Fibroblast of the aortic adventitia (primary cell): ENCODE measurements at regions not wholly inside any gene's neighbourhood (a gene's known extent, or its start where the extent isn't known, plus 50 kb on each side); places are given as distances from the start of the nearest gene placed in this dataset.
"Not testable (repeated sequence)": the region's sequence is repeated elsewhere in the genome, so short reads cannot be mapped to it uniquely, and the experiment has no call there.

Experiments
- DNase-seq: peaks from one replicate; pipeline ENCODE4 v3.0.0-alpha.2; 2010; ENCODE audit warnings: low read depth
- H3K4me3 ChIP-seq: 2 replicates; pipeline ENCODE4 v1.5.1; 2011; ENCODE audit warnings: low read depth, mild to moderate bottlenecking, control low read depth, low read length, moderate library complexity
- TF ChIP-seq, protein P1 (sequence below): IDR thresholded peaks from 2 replicates; pipeline ENCODE4 v1.5.1; 2011; ENCODE audit warnings: mild to moderate bottlenecking, low read length, control low read depth, inconsistent platforms; ENCODE audit not compliant: insufficient read depth

- DNase-seq, result no peak
- TF ChIP-seq, protein P1, sequence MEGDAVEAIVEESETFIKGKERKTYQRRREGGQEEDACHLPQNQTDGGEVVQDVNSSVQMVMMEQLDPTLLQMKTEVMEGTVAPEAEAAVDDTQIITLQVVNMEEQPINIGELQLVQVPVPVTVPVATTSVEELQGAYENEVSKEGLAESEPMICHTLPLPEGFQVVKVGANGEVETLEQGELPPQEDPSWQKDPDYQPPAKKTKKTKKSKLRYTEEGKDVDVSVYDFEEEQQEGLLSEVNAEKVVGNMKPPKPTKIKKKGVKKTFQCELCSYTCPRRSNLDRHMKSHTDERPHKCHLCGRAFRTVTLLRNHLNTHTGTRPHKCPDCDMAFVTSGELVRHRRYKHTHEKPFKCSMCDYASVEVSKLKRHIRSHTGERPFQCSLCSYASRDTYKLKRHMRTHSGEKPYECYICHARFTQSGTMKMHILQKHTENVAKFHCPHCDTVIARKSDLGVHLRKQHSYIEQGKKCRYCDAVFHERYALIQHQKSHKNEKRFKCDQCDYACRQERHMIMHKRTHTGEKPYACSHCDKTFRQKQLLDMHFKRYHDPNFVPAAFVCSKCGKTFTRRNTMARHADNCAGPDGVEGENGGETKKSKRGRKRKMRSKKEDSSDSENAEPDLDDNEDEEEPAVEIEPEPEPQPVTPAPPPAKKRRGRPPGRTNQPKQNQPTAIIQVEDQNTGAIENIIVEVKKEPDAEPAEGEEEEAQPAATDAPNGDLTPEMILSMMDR, result no peak
- no peak overlapping the region for H3K4me3 ChIP-seq
Measured at GRCh38 chr3:88485001-88485400, 335.2 kb downstream of the C3orf38 start.

GRCh38 chr3:88508818-88509217 lies 359.1 kb downstream of the C3orf38 start:
- not testable (repeated sequence) for DNase-seq

GRCh38 chr3:88509582-88509981 lies 359.8 kb downstream of the C3orf38 start:
- H3K4me3 ChIP-seq, result no peak overlapping the region
- no peak for DNase-seq
- TF ChIP-seq, protein P1, result no peak

More at GRCh38 chr3:88508818-88509217, 359.1 kb downstream of the C3orf38 start:
- not testable (repeated sequence) for H3K4me3 ChIP-seq

- no peak overlapping the region for H3K4me3 ChIP-seq
- TF ChIP-seq, protein P1, result no peak
- DNase-seq, result no peak
Measured at GRCh38 chr3:88528494-88528893, 378.7 kb downstream of the C3orf38 start.

GRCh38 chr3:88534534-88534933 lies 384.8 kb downstream of the C3orf38 start:
- TF ChIP-seq, protein P1, result no peak
- no peak for DNase-seq
- H3K4me3 ChIP-seq, result no peak overlapping the region

- no peak for DNase-seq
- TF ChIP-seq, protein P1, result no peak
- no peak overlapping the region for H3K4me3 ChIP-seq
Measured at GRCh38 chr3:88535563-88535962, 385.8 kb downstream of the C3orf38 start.

DNA sequence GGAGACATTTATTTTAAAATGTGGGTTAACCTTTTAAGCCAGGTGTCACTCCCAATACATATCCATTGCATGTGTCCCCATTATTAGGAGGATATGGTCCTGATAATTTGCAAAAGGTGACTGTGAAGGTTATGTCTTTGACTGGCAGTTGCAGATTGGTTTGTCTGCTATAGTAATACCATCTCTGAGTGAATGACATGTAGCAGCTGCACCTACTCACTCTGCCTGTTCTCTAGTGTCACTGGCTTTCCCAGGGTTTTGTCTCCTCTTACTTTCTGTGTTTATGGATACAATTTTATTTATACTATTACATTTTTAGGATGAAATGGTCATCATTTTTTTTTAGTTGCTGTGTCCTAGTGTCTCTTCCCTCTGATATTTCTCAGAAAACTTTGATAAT lies 393.2 kb downstream of the C3orf38 start:
- TF ChIP-seq, protein P1, result no peak
- no peak overlapping the region for H3K4me3 ChIP-seq
- DNase-seq, result no peak

- no peak overlapping the region for H3K4me3 ChIP-seq
Measured at GRCh38 chr3:88572450-88572849, 422.7 kb downstream of the C3orf38 start.

More at GRCh38 chr3:88572450-88572849, 422.7 kb downstream of the C3orf38 start:
- TF ChIP-seq, protein P1, result no peak
- DNase-seq, result no peak
